H9 (cell line): ENCODE measurements at regions not wholly inside any gene's neighbourhood (a gene's known extent, or its start where the extent isn't known, plus 50 kb on each side); places are given as distances from the start of the nearest gene placed in this dataset.

ENCODE experiments used
- DNase-seq: peaks from one replicate; pipeline ENCODE4 v3.0.0-alpha.2; 2017
- H2AFZ ChIP-seq: one replicate; pipeline ENCODE4 v1.6.1; 2013; ENCODE audit warnings: mild to moderate bottlenecking, low read length, control low read depth, moderate library complexity
- H2AK5ac ChIP-seq: 2 replicates; pipeline ENCODE4 v1.6.1; 2013; ENCODE audit warnings: low read length, control low read depth, mixed read lengths; ENCODE audit not compliant: insufficient read length
- H2BK120ac ChIP-seq: one replicate; pipeline ENCODE4 v1.6.1; 2013; ENCODE audit warnings: low read depth, mild to moderate bottlenecking, low read length, control low read depth, inconsistent platforms; ENCODE audit not compliant: poor library complexity, severe bottlenecking
- H2BK12ac ChIP-seq: 2 replicates; pipeline ENCODE4 v1.6.1; 2013; ENCODE audit warnings: low read length, control low read depth, mixed read lengths, low read depth; ENCODE audit not compliant: insufficient read length
- H2BK15ac ChIP-seq: 2 replicates; pipeline ENCODE4 v1.6.1; 2013; ENCODE audit warnings: low read depth, low read length, control low read depth
- H2BK20ac ChIP-seq: one replicate; pipeline ENCODE4 v1.6.1; 2013; ENCODE audit warnings: low read depth, mild to moderate bottlenecking, low read length, control low read depth, inconsistent platforms; ENCODE audit not compliant: poor library complexity, severe bottlenecking
- H2BK5ac ChIP-seq: 2 replicates; pipeline ENCODE4 v1.6.1; 2013; ENCODE audit warnings: low read length, control low read depth, mixed read lengths; ENCODE audit not compliant: insufficient read length
- H3K14ac ChIP-seq: 2 replicates; pipeline ENCODE4 v1.6.1; 2013; ENCODE audit warnings: low read length, control low read depth; ENCODE audit not compliant: insufficient read depth
- H3K18ac ChIP-seq: 2 replicates; pipeline ENCODE4 v1.6.1; 2013; ENCODE audit warnings: low read depth, mild to moderate bottlenecking, mixed read lengths, low read length, control low read depth; ENCODE audit not compliant: insufficient read length
- H3K23ac ChIP-seq: 2 replicates; pipeline ENCODE4 v1.6.1; 2013; ENCODE audit warnings: low read length, control low read depth, mixed read lengths, low read depth; ENCODE audit not compliant: insufficient read length
- H3K23me2 ChIP-seq: 2 replicates; pipeline ENCODE4 v1.6.1; 2013; ENCODE audit warnings: low read depth, mild to moderate bottlenecking, mixed read lengths, low read length, control low read depth; ENCODE audit not compliant: insufficient read length, poor library complexity, severe bottlenecking
- H3K27ac ChIP-seq: 2 replicates; pipeline ENCODE4 v1.5.1; 2013; ENCODE audit warnings: low read length, control low read depth, mixed read lengths, low read depth; ENCODE audit not compliant: insufficient read length
- H3K27me3 ChIP-seq: 2 replicates; pipeline ENCODE4 v1.6.1; 2013; ENCODE audit warnings: low read length, control low read depth, inconsistent platforms; ENCODE audit not compliant: insufficient read depth
- H3K4ac ChIP-seq: 2 replicates; pipeline ENCODE4 v1.6.1; 2013; ENCODE audit warnings: low read depth, mild to moderate bottlenecking, control low read depth, inconsistent platforms, low read length, moderate library complexity
- H3K4me1 ChIP-seq: 2 replicates; pipeline ENCODE4 v1.6.1; 2013; ENCODE audit warnings: low read length, control low read depth, inconsistent platforms; ENCODE audit not compliant: insufficient read depth
- H3K4me2 ChIP-seq: 2 replicates; pipeline ENCODE4 v1.6.1; 2013; ENCODE audit warnings: low read length, control low read depth, mixed read lengths; ENCODE audit not compliant: insufficient read length, insufficient read depth
- H3K56ac ChIP-seq: 2 replicates; pipeline ENCODE4 v1.6.1; 2013; ENCODE audit warnings: low read depth, mild to moderate bottlenecking, mixed read lengths, low read length, control low read depth; ENCODE audit not compliant: insufficient read length
- H3K79me1 ChIP-seq: 2 replicates; pipeline ENCODE4 v1.6.1; 2013; ENCODE audit warnings: low read depth, mild to moderate bottlenecking, moderate library complexity, low read length, control low read depth, inconsistent platforms; ENCODE audit not compliant: insufficient read depth, poor library complexity, severe bottlenecking
- H3K79me2 ChIP-seq: 2 replicates; pipeline ENCODE4 v1.6.1; 2013; ENCODE audit warnings: low read length, control low read depth, inconsistent platforms; ENCODE audit not compliant: insufficient read depth
- H3K9ac ChIP-seq: 2 replicates; pipeline ENCODE4 v1.6.1; 2013; ENCODE audit warnings: low read length, control low read depth, mixed read lengths; ENCODE audit not compliant: insufficient read length; ENCODE audit errors: extremely low read depth
- H3K9me3 ChIP-seq: one replicate; pipeline ENCODE4 v1.6.1; 2013; ENCODE audit warnings: low read depth, low read length, inconsistent platforms; ENCODE audit not compliant: control insufficient read depth
- H3T11ph ChIP-seq: one replicate; pipeline ENCODE4 v1.6.1; 2013; ENCODE audit warnings: mild to moderate bottlenecking, low read length, control low read depth, inconsistent platforms
- H4K20me1 ChIP-seq: one replicate; pipeline ENCODE4 v1.6.1; 2013; ENCODE audit not compliant: control insufficient read depth, insufficient read length, insufficient read depth
- H4K5ac ChIP-seq: 2 replicates; pipeline ENCODE4 v1.6.1; 2013; ENCODE audit warnings: low read depth, mild to moderate bottlenecking, mixed read lengths, low read length, control low read depth; ENCODE audit not compliant: insufficient read length
- H4K8ac ChIP-seq: replicated peaks from 2 replicates; pipeline ENCODE4 v1.6.1; 2013; ENCODE audit warnings: low read length, control low read depth, mixed read lengths, low read depth; ENCODE audit not compliant: insufficient read length
- H4K91ac ChIP-seq: 2 replicates; pipeline ENCODE4 v1.6.1; 2013; ENCODE audit warnings: low read depth, mild to moderate bottlenecking, moderate library complexity, mixed read lengths, low read length, control low read depth; ENCODE audit not compliant: insufficient read length
- H3K27ac Mint-ChIP-seq, 3 experiments: 2 replicates in 2 of 3; 3 replicates in 1 of 3; pipeline ENCODE4 v1.8.0; 2020 to 2021; ENCODE audit warnings: mixed read lengths in 3 of 3, mild to moderate bottlenecking in 1 of 3, moderate library complexity in 1 of 3
- H3K27me3 Mint-ChIP-seq: 2 replicates; pipeline ENCODE4 v1.8.0; 2021; ENCODE audit warnings: low read depth, mild to moderate bottlenecking, moderate library complexity, mixed read lengths
- H3K36me3 Mint-ChIP-seq, 3 experiments: 2 replicates in 2 of 3; 3 replicates in 1 of 3; pipeline ENCODE4 v1.8.0; 2020 to 2021; ENCODE audit warnings: low read depth in 3 of 3, mixed read lengths in 3 of 3; ENCODE audit not compliant: insufficient read depth in 1 of 3
- H3K4me1 Mint-ChIP-seq, 2 experiments: 2 replicates each; pipeline ENCODE4 v1.8.0; 2020; ENCODE audit warnings: mixed read lengths in 2 of 2
- H3K4me3 Mint-ChIP-seq, 2 experiments: 2 replicates in 1 of 2; 3 replicates in 1 of 2; pipeline ENCODE4 v1.8.0; 2020 to 2021; ENCODE audit warnings: mild to moderate bottlenecking in 2 of 2, mixed read lengths in 2 of 2, moderate library complexity in 1 of 2
- H3K9me3 Mint-ChIP-seq, 2 experiments: 2 replicates in 1 of 2; 3 replicates in 1 of 2; pipeline ENCODE4 v1.8.0; 2020; ENCODE audit warnings: mild to moderate bottlenecking in 2 of 2, mixed read lengths in 2 of 2, moderate library complexity in 1 of 2
- CTCF ChIP-seq: fragments of 200-600 bp; sonication (generic); conservative IDR thresholded peaks from 3 replicates; pipeline ENCODE4 v1.8.0; 2021; ENCODE audit warnings: antibody characterized with exemption, mild to moderate bottlenecking
- WGBS: extraction: QIAGEN DNeasy Blood & Tissue Kit; methylation state at CpG from one replicate; pipeline ENCODE4 v1.1.7; 2013; ENCODE audit warnings: missing lambda C conversion rate, low lambda C conversion rate, mixed read lengths; ENCODE audit not compliant: insufficient read length; ENCODE audit errors: extremely low coverage; 5-methylcytosine and 5-hydroxymethylcytosine counted together

- Mint-ChIP-seq H3K4me1 (peaks cover 0 to 4% of the 10 kb centered on the region in 2 experiments; a peak in 2 of 4 replicates), H3K4me3 (no peak overlapping the region), H3K9me3 (no peaks in the 10 kb centered on the region), H3K27ac (no peak overlapping the region), H3K36me3 (no peaks in the 10 kb centered on the region; a peak in 1 of 7 replicates), H3K27me3 (no peaks in the 10 kb centered on the region)
- no peak overlapping the region for H3K23ac ChIP-seq
- H4K91ac ChIP-seq: no peak overlapping the region
- no peak overlapping the region for H2BK120ac ChIP-seq
- H2BK20ac ChIP-seq: no peak overlapping the region
- no peak overlapping the region for H3K4ac ChIP-seq
- H3K18ac ChIP-seq: no peak overlapping the region
- no peak overlapping the region for H4K8ac ChIP-seq
- no peak overlapping the region for H2BK12ac ChIP-seq
- no peak overlapping the region for H2BK5ac ChIP-seq
- H4K5ac ChIP-seq: no peak overlapping the region
- H3K79me1 ChIP-seq: no peaks in the 10 kb centered on the region
- no peak overlapping the region for H3T11ph ChIP-seq
- no peak overlapping the region for H3K14ac ChIP-seq
- no peaks in the 10 kb centered on the region; the same call in 1 of the 2 replicates for H3K27me3 ChIP-seq
- no peaks in the 10 kb centered on the region for H3K9me3 ChIP-seq
- no peak for DNase-seq
- H3K4me1 ChIP-seq: no peaks in the 10 kb centered on the region
- H3K56ac ChIP-seq: no peak overlapping the region
- no peak overlapping the region for H2AK5ac ChIP-seq
- no peak for TF ChIP-seq CTCF
- H3K27ac ChIP-seq: no peak overlapping the region
- no peak overlapping the region for H2BK15ac ChIP-seq
- no peak overlapping the region for H2AFZ ChIP-seq
- no CpG with 5 or more reads among the region's 1 CpG for WGBS
- no peaks in the 10 kb centered on the region for H3K79me2 ChIP-seq
- H3K23me2 ChIP-seq: no peaks in the 10 kb centered on the region
- no peaks in the 10 kb centered on the region for H4K20me1 ChIP-seq
- H3K4me2 ChIP-seq: no peak overlapping the region
- no peak overlapping the region for H3K9ac ChIP-seq
Measured at GRCh38 chr2:42882756-42883155, 90.4 kb upstream of the HAAO start.
